MM.1S (cell line): ENCODE measurements at regions not wholly inside any gene's neighbourhood (a gene's known extent, or its start where the extent isn't known, plus 50 kb on each side); places are given as distances from the start of the nearest gene placed in this dataset.

ENCODE experiments used
- CTCF ChIP-seq: fragments of 300-600 bp; sonication (generic); IDR thresholded peaks from 2 replicates; pipeline ENCODE4 v1.5.1; 2016; ENCODE audit warnings: antibody characterized with exemption, low read length, mixed read lengths
- EZH2 ChIP-seq: fragments of 300-600 bp; sonication (generic); optimal IDR thresholded peaks from 2 replicates; pipeline ENCODE3; 2017; ENCODE audit warnings: low read depth, mild to moderate bottlenecking, antibody characterized with exemption, low read length, mixed read lengths

GRCh38 chr12:124094733-124095132 lies 121.7 kb downstream of the ZNF664 start:
- TF ChIP-seq CTCF (no peak), EZH2 (no peak)
